DND-41 (cell line): ENCODE measurements at regions not wholly inside any gene's neighbourhood (a gene's known extent, or its start where the extent isn't known, plus 50 kb on each side); places are given as distances from the start of the nearest gene placed in this dataset.

ENCODE experiments used
- ATAC-seq: fragments of 200-7000 bp; cut with Tn5 transposase; 3 replicates; pipeline ENCODE4 v1.9.1; 2021; ENCODE audit warnings: low read depth; ENCODE audit not compliant: insufficient read depth
- DNase-seq: peaks from one replicate; pipeline ENCODE4 v3.0.0-alpha.2; 2020
- H2AFZ ChIP-seq: 2 replicates; pipeline ENCODE4 v1.6.0; 2012; ENCODE audit warnings: low read depth, low read length
- H3K27ac ChIP-seq: 2 replicates; pipeline ENCODE4 v1.5.1; 2012; ENCODE audit warnings: low read length, inconsistent platforms
- H3K27me3 ChIP-seq: fragments of 200-600 bp; sonication (generic); 2 replicates; pipeline ENCODE4 v1.6.0; 2012; ENCODE audit warnings: low read length, mild to moderate bottlenecking, inconsistent platforms; ENCODE audit not compliant: insufficient read depth, poor library complexity
- H3K36me3 ChIP-seq: 2 replicates; pipeline ENCODE4 v1.5.1; 2012; ENCODE audit warnings: low read length, inconsistent platforms; ENCODE audit not compliant: insufficient read depth
- H3K4me1 ChIP-seq: 2 replicates; pipeline ENCODE4 v1.5.1; 2012; ENCODE audit warnings: mild to moderate bottlenecking, low read length; ENCODE audit not compliant: insufficient read depth
- H3K4me2 ChIP-seq: 2 replicates; pipeline ENCODE4 v1.6.0; 2012; ENCODE audit warnings: mild to moderate bottlenecking, moderate library complexity, low read length, inconsistent platforms; ENCODE audit not compliant: insufficient read depth
- H3K4me3 ChIP-seq, 2 experiments: fragments of 200-600 bp in 1 of 2; shearing (Covaris generic) in 1 of 2; 2 replicates each; pipeline ENCODE4 v1.5.1; 2012 to 2016; ENCODE audit warnings: inconsistent platforms in 2 of 2, low read length in 2 of 2, mild to moderate bottlenecking in 2 of 2, low read depth in 1 of 2, moderate library complexity in 1 of 2
- H3K79me2 ChIP-seq: 2 replicates; pipeline ENCODE4 v1.6.0; 2012; ENCODE audit warnings: low read length, inconsistent platforms; ENCODE audit not compliant: insufficient read depth
- H3K9ac ChIP-seq: 2 replicates; pipeline ENCODE4 v1.6.0; 2012; ENCODE audit warnings: low read depth, mild to moderate bottlenecking, inconsistent platforms, low read length, moderate library complexity
- H3K9me3 ChIP-seq: 2 replicates; pipeline ENCODE4 v1.5.1; 2012; ENCODE audit warnings: low read length, moderate library complexity, mild to moderate bottlenecking, inconsistent platforms; ENCODE audit not compliant: insufficient read depth, severe bottlenecking
- H4K20me1 ChIP-seq: 2 replicates; pipeline ENCODE4 v1.6.0; 2012; ENCODE audit warnings: low read length; ENCODE audit not compliant: insufficient read depth
- CTCF ChIP-seq: IDR thresholded peaks from 2 replicates; pipeline ENCODE4 v1.5.1; 2012; ENCODE audit warnings: borderline replicate concordance, low read length, moderate library complexity, mild to moderate bottlenecking; ENCODE audit not compliant: poor library complexity, severe bottlenecking; ENCODE audit errors: extremely low read depth
- EZH2 ChIP-seq: IDR thresholded peaks from 3 replicates; pipeline ENCODE4 v1.6.1; 2012; ENCODE audit warnings: borderline replicate concordance, low read depth, mild to moderate bottlenecking, moderate library complexity, low read length, inconsistent platforms; ENCODE audit not compliant: severe bottlenecking

DNA sequence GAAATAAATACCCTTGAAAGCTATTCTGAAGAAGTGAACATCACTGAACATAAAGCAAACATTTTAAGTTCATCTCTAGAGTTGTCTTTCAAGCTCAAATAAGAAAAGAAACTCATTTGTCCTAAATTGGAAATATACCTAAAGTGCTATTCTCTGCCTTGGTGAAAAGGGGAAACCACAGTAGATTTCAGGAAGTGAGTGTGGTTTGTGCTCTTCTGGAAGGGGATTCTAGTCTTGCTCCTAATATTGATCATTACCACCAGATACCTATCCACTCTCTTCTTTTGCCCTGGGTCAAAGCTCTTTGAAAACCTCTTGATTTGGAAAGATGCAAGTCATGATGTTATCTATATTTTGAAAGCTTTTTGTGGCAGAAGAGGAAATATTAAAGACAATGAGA is 798.1 kb downstream of the ADGRL2 start:
- peak; percentile 69 for ATAC-seq
- H3K4me2 ChIP-seq, result no peak overlapping the region
- TF ChIP-seq EZH2, result no peak
- TF ChIP-seq CTCF, result no peak

GRCh38 chr1:82598337-82598736 is 797.6 kb downstream of the ADGRL2 start:
- no peak for DNase-seq
- H2AFZ ChIP-seq, result no peak overlapping the region
- no peaks in the 10 kb centered on the region for H4K20me1 ChIP-seq

More for the DNA sequence above, 798.1 kb downstream of the ADGRL2 start:
- no peaks in the 10 kb centered on the region for H3K9me3 ChIP-seq
- no peak overlapping the region for H3K4me3 ChIP-seq
- no peaks in the 10 kb centered on the region for H3K27me3 ChIP-seq
- no peak overlapping the region for H3K27ac ChIP-seq
- no peak for DNase-seq
- H3K9ac ChIP-seq, result no peak overlapping the region
- H4K20me1 ChIP-seq, result no peaks in the 10 kb centered on the region
- no peaks in the 10 kb centered on the region for H3K4me1 ChIP-seq
- H3K79me2 ChIP-seq, result no peaks in the 10 kb centered on the region
- no peaks in the 10 kb centered on the region for H3K36me3 ChIP-seq
- no peak overlapping the region for H2AFZ ChIP-seq

DNA sequence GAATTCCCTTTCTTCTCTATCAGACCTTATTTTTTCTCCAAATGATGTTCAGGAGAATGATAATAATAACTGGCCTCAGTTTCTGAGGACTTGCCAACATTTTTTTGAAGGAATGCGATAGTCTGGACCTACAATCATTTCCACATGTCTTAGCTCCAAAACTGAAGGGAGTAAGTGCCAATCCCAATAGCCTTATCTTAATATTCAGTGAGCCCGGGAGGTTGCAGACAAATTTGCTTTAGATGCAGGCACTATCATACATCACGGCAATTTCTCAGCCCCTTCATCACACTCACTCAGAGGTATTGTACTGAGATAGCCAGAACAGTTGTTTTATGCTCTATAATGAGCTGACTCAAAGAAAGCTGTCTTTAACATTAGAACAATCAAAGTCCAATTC is 796.9 kb downstream of the ADGRL2 start:
- H3K27ac ChIP-seq, result no peak overlapping the region
- H3K4me3 ChIP-seq, result no peak overlapping the region
- no peaks in the 10 kb centered on the region for H3K79me2 ChIP-seq
- H3K9me3 ChIP-seq, result no peaks in the 10 kb centered on the region
- H3K36me3 ChIP-seq, result no peaks in the 10 kb centered on the region
- DNase-seq (no peak), ATAC-seq (no peak)
- H3K4me1 ChIP-seq, result no peaks in the 10 kb centered on the region
- H2AFZ ChIP-seq, result no peak overlapping the region
- H3K27me3 ChIP-seq, result no peaks in the 10 kb centered on the region
- H3K9ac ChIP-seq, result no peak overlapping the region
- no peaks in the 10 kb centered on the region for H4K20me1 ChIP-seq
- TF ChIP-seq EZH2 (no peak), CTCF (no peak)
- no peak overlapping the region for H3K4me2 ChIP-seq

More at GRCh38 chr1:82598337-82598736, 797.6 kb downstream of the ADGRL2 start:
- H3K27ac ChIP-seq, result no peak overlapping the region
- ATAC-seq, result no peak
- no peaks in the 10 kb centered on the region for H3K4me1 ChIP-seq
- H3K4me3 ChIP-seq, result no peak overlapping the region
- no peaks in the 10 kb centered on the region for H3K9me3 ChIP-seq
- TF ChIP-seq EZH2 (no peak), CTCF (no peak)
- no peak overlapping the region for H3K9ac ChIP-seq
- H3K79me2 ChIP-seq, result no peaks in the 10 kb centered on the region
- no peaks in the 10 kb centered on the region for H3K36me3 ChIP-seq
- no peaks in the 10 kb centered on the region for H3K27me3 ChIP-seq
- H3K4me2 ChIP-seq, result no peak overlapping the region

GRCh38 chr1:82597141-82597540 is 796.4 kb downstream of the ADGRL2 start:
- no peak overlapping the region for H2AFZ ChIP-seq
- no peaks in the 10 kb centered on the region for H3K79me2 ChIP-seq
- H3K4me3 ChIP-seq, result no peak overlapping the region
- ATAC-seq (no peak), DNase-seq (no peak)
- no peaks in the 10 kb centered on the region for H3K4me1 ChIP-seq
- TF ChIP-seq EZH2 (no peak), CTCF (no peak)
- no peak overlapping the region for H3K4me2 ChIP-seq
- no peaks in the 10 kb centered on the region for H3K36me3 ChIP-seq
- no peaks in the 10 kb centered on the region for H4K20me1 ChIP-seq
- no peak overlapping the region for H3K9ac ChIP-seq
- no peaks in the 10 kb centered on the region for H3K27me3 ChIP-seq
- H3K27ac ChIP-seq, result no peak overlapping the region
- no peaks in the 10 kb centered on the region for H3K9me3 ChIP-seq
